ENCODE measurements at regions not wholly inside any gene's neighbourhood (a gene's known extent, or its start where the extent isn't known, plus 50 kb on each side); places are given as distances from the start of the nearest gene placed in this dataset.

GRCh38 chr12:124149287-124149686 is 145.6 kb upstream of the RFLNA start:
- TF ChIP-seq CTCF (IDR thresholded peaks at IDR 0.05; ENCODE audit: insufficient read depth, low read depth, low read length, missing control alignments): no peak
- DNase-seq (ENCODE audit: low read depth): no peak
- H3K4me3 ChIP-seq (ENCODE audit: low read length): no peak overlapping the region

- TF ChIP-seq CTCF (IDR thresholded peaks at IDR 0.05; ENCODE audit: insufficient read depth, low read depth, low read length, missing control alignments): no peak
- no peak for DNase-seq (ENCODE audit: low read depth)
- H3K4me3 ChIP-seq (ENCODE audit: low read length): no peak overlapping the region
Observed at GRCh38 chr12:124150168-124150567, 144.7 kb upstream of the RFLNA start.

- H3K4me3 ChIP-seq (ENCODE audit: low read length): no peak overlapping the region
- DNase-seq (ENCODE audit: low read depth): no peak
- no peak for TF ChIP-seq CTCF (IDR thresholded peaks at IDR 0.05; ENCODE audit: insufficient read depth, low read depth, low read length, missing control alignments)
Observed at GRCh38 chr12:124151583-124151982, 143.3 kb upstream of the RFLNA start.

- TF ChIP-seq CTCF (IDR thresholded peaks at IDR 0.05; ENCODE audit: insufficient read depth, low read depth, low read length, missing control alignments): no peak
- H3K4me3 ChIP-seq (ENCODE audit: low read length): no peak overlapping the region
- no peak for DNase-seq (ENCODE audit: low read depth)
Observed at GRCh38 chr12:124152731-124153130, 142.2 kb upstream of the RFLNA start.

GRCh38 chr12:124153392-124153791 is 141.5 kb upstream of the RFLNA start:
- no peak for TF ChIP-seq CTCF (IDR thresholded peaks at IDR 0.05; ENCODE audit: insufficient read depth, low read depth, low read length, missing control alignments)
- no peak overlapping the region for H3K4me3 ChIP-seq (ENCODE audit: low read length)
- DNase-seq (ENCODE audit: low read depth): no peak

- TF ChIP-seq CTCF (IDR thresholded peaks at IDR 0.05; ENCODE audit: insufficient read depth, low read depth, low read length, missing control alignments): no peak
- DNase-seq (ENCODE audit: low read depth): no peak
Observed at GRCh38 chr12:124157406-124157805, 137.5 kb upstream of the RFLNA start.

GRCh38 chr12:124159655-124160054 is 135.2 kb upstream of the RFLNA start:
- TF ChIP-seq CTCF (IDR thresholded peaks at IDR 0.05; ENCODE audit: insufficient read depth, low read depth, low read length, missing control alignments): no peak
- no peak overlapping the region for H3K4me3 ChIP-seq (ENCODE audit: low read length)
- DNase-seq (ENCODE audit: low read depth): no peak

More at GRCh38 chr12:124157406-124157805, 137.5 kb upstream of the RFLNA start:
- no peak overlapping the region for H3K4me3 ChIP-seq (ENCODE audit: low read length)
